ENCODE measurements at regions not wholly inside any gene's neighbourhood (a gene's known extent, or its start where the extent isn't known, plus 50 kb on each side); places are given as distances from the start of the nearest gene placed in this dataset.

GRCh38 chrX:65879977-65880799, 159.7 kb downstream of the VSIG4 start:
- no peak for TF ChIP-seq EP300 (IDR thresholded peaks at IDR 0.05; ENCODE audit: borderline replicate concordance in 1 of 2, low read depth in 1 of 2, low read length in 1 of 2)
- no peak for TF ChIP-seq POLR2AphosphoS5 (IDR thresholded peaks at IDR 0.05; ENCODE audit: low read depth, low read length)
- TF ChIP-seq, protein P1, sequence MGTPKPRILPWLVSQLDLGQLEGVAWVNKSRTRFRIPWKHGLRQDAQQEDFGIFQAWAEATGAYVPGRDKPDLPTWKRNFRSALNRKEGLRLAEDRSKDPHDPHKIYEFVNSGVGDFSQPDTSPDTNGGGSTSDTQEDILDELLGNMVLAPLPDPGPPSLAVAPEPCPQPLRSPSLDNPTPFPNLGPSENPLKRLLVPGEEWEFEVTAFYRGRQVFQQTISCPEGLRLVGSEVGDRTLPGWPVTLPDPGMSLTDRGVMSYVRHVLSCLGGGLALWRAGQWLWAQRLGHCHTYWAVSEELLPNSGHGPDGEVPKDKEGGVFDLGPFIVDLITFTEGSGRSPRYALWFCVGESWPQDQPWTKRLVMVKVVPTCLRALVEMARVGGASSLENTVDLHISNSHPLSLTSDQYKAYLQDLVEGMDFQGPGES (IDR thresholded peaks at IDR 0.05; ENCODE audit: low read depth, low read length): no peak
- TF ChIP-seq, protein P2, sequence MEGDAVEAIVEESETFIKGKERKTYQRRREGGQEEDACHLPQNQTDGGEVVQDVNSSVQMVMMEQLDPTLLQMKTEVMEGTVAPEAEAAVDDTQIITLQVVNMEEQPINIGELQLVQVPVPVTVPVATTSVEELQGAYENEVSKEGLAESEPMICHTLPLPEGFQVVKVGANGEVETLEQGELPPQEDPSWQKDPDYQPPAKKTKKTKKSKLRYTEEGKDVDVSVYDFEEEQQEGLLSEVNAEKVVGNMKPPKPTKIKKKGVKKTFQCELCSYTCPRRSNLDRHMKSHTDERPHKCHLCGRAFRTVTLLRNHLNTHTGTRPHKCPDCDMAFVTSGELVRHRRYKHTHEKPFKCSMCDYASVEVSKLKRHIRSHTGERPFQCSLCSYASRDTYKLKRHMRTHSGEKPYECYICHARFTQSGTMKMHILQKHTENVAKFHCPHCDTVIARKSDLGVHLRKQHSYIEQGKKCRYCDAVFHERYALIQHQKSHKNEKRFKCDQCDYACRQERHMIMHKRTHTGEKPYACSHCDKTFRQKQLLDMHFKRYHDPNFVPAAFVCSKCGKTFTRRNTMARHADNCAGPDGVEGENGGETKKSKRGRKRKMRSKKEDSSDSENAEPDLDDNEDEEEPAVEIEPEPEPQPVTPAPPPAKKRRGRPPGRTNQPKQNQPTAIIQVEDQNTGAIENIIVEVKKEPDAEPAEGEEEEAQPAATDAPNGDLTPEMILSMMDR (IDR thresholded peaks at IDR 0.05): no peak
- no peak for TF ChIP-seq NFIC (IDR thresholded peaks at IDR 0.05; ENCODE audit: borderline replicate concordance)
- no peak for TF ChIP-seq NRF1 (IDR thresholded peaks at IDR 0.05; ENCODE audit: low read depth, low read length)
